DND-41 (cell line): ENCODE measurements at regions not wholly inside any gene's neighbourhood (a gene's known extent, or its start where the extent isn't known, plus 50 kb on each side); places are given as distances from the start of the nearest gene placed in this dataset.

Experiments
- CTCF ChIP-seq: IDR thresholded peaks from 2 replicates; pipeline ENCODE4 v1.5.1; 2012; ENCODE audit warnings: borderline replicate concordance, low read length, moderate library complexity, mild to moderate bottlenecking; ENCODE audit not compliant: poor library complexity, severe bottlenecking; ENCODE audit errors: extremely low read depth
- EZH2 ChIP-seq: IDR thresholded peaks from 3 replicates; pipeline ENCODE4 v1.6.1; 2012; ENCODE audit warnings: borderline replicate concordance, low read depth, mild to moderate bottlenecking, moderate library complexity, low read length, inconsistent platforms; ENCODE audit not compliant: severe bottlenecking

GRCh38 chr17:12365805-12366204, 299.9 kb upstream of the MYOCD start:
- TF ChIP-seq EZH2 = no peak
- TF ChIP-seq CTCF = no peak
